OCI-LY1 (cell line): ENCODE measurements at regions not wholly inside any gene's neighbourhood (a gene's known extent, or its start where the extent isn't known, plus 50 kb on each side); places are given as distances from the start of the nearest gene placed in this dataset.

Experiments
- EZH2 ChIP-seq: fragments of 200-600 bp; sonication (generic), shearing (Covaris generic); IDR thresholded peaks from 2 replicates; pipeline ENCODE4 v1.8.0; 2017; ENCODE audit warnings: borderline replicate concordance, mixed run types, mild to moderate bottlenecking, antibody characterized with exemption, low read length, moderate library complexity, mixed read lengths
- TF ChIP-seq, protein P1 (sequence below): fragments of 200-600 bp; sonication (generic), shearing (Covaris generic); IDR thresholded peaks from 2 replicates; pipeline ENCODE4 v1.5.1; 2017; ENCODE audit warnings: mild to moderate bottlenecking, antibody characterized with exemption, low read length, moderate library complexity, mixed read lengths

DNA sequence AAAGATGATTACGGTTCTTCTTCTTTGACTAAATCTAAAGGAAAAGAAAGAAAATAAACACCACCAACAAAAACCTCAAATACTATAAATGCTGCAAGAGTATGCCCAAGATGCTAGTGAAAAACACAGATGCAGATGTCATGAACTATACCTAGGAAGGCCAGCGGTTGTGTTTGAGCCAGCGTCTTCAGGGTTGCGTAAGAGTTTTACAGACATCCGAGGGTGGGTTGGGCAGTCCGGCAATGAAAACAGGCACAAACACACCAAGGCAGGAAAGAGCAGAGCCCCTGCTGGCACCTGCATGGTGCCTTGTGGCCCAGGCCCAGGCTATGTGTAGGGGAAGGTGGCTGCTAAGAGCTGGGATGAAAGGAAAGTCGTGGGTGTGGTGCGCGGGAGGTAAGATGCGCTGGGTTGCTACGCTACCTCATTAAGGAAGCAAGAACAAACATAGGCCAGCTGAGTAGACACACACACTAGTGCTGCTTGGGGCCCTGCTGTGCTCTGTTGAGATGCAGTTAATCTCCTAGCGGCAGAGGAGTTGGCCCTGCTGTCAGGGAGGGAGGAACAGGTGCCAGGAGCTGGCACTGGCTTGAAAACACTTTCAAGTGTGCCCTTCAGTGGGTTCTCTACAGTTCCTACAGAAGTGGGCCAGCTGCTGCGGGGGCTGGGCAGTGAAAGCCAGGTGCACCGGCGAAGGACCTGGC lies 170.2 kb upstream of the PLN start:
- TF ChIP-seq, protein P1, sequence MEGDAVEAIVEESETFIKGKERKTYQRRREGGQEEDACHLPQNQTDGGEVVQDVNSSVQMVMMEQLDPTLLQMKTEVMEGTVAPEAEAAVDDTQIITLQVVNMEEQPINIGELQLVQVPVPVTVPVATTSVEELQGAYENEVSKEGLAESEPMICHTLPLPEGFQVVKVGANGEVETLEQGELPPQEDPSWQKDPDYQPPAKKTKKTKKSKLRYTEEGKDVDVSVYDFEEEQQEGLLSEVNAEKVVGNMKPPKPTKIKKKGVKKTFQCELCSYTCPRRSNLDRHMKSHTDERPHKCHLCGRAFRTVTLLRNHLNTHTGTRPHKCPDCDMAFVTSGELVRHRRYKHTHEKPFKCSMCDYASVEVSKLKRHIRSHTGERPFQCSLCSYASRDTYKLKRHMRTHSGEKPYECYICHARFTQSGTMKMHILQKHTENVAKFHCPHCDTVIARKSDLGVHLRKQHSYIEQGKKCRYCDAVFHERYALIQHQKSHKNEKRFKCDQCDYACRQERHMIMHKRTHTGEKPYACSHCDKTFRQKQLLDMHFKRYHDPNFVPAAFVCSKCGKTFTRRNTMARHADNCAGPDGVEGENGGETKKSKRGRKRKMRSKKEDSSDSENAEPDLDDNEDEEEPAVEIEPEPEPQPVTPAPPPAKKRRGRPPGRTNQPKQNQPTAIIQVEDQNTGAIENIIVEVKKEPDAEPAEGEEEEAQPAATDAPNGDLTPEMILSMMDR: no peak
- no peak for TF ChIP-seq EZH2
